Left ventricle myocardium superior (tissue), 1 donor: ENCODE measurements at regions not wholly inside any gene's neighbourhood (a gene's known extent, or its start where the extent isn't known, plus 50 kb on each side); places are given as distances from the start of the nearest gene placed in this dataset.
"Not testable (repeated sequence)": the region's sequence is repeated elsewhere in the genome, so short reads cannot be mapped to it uniquely, and the experiment has no call there.

Experiments
- ATAC-seq: fragments of 200-7000 bp; cut with Tn5 transposase; one replicate; pipeline ENCODE4 v1.9.1; 2020; ENCODE audit warnings: mild to moderate bottlenecking, moderate library complexity
- DNase-seq: peaks from one replicate; pipeline ENCODE4 v3.0.0-alpha.2; 2020
- intact Hi-C: fragments of 100-400 bp; cut with micrococcal nuclease; formaldehyde crosslinking; loops from one replicate; pipeline ENCODE4 v1.11.0; 2022
- donor health status: DM: no; HTN: yes; CAD: no; lungs with severe emphysema.

DNA sequence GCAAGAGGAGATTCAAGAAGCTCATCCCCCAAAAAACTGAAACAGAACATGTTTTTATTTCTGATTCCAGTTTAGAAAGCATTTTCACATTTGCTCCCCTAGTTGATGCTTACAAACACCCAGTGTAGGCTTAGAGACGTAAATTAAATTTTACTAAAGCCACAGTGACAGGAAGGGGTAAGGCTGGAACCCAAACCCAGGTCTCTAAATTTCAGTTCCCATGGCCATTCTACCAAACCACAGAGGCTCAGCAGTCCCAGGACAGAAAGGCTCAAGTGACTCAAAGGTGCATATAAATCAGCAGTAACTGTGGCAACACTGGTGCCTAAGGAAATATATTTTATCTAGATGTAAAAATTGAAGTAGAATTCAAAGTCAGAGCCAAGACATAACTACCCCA is 128.7 kb downstream of the CEP120 start:
- ATAC-seq (no peak), DNase-seq (no peak)
- intact Hi-C loops: no loop called here

DNA sequence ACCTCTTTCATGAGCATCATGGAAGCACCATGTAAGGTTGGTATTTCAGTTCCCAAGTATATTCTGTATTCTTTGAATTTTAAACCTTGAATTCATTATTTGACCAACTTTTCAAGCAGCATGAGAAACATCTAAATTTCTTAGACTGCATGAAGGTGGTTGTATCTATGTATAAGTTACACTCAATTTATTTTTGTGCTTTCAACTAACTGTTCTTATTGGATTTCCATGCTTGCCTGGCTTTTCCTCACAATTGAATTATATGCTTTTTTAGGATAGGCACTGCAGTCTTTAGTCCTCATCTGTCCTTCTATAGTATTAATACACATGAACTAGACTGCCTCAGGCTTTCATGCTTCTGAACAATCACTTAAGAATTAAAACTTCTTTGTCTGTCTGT is 134.0 kb downstream of the CEP120 start:
- ATAC-seq (no peak), DNase-seq (no peak)
- intact Hi-C loops: no loop called here

DNA sequence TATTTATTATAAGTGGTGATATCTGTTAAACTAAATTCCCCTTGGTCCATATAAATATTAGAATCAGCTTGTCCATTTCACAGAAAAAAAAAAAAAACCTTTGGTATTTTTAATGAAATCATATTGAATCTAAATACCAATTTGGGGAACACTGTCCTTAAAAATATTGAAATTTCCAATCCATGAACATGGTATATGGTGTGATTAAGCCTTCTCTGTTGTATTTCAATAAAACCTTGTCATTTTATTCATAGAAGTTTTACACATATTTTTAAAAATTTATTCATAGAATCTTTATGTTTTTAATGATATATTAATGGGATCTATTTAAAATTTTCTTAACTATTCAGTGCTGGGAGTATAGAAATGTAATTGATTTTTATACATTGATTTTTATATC is 135.3 kb downstream of the CEP120 start:
- no peak for DNase-seq
- no peak for ATAC-seq
- intact Hi-C loops: no loop called here

DNA sequence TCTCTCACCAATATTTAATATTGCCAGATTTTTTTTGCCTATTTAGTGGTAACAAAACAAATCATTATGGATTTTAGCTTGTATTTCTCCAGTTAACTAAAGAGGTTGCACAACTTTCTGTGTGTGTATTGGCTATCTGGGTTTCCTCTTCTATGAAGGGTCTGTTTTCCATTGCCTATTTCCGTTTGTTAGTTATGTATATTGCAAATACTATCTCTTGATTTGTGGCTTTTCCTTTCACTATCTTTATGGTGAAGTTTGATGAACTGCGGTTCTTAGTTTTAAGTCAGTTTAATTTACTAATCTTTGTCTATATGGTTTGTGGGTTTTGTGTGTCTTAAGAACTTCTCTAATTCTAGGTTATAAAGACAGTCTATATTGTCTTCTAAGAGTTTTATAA is 136.3 kb downstream of the CEP120 start:
- DNase-seq: no peak
- intact Hi-C loops: no loop called here
- ATAC-seq: no peak

DNA sequence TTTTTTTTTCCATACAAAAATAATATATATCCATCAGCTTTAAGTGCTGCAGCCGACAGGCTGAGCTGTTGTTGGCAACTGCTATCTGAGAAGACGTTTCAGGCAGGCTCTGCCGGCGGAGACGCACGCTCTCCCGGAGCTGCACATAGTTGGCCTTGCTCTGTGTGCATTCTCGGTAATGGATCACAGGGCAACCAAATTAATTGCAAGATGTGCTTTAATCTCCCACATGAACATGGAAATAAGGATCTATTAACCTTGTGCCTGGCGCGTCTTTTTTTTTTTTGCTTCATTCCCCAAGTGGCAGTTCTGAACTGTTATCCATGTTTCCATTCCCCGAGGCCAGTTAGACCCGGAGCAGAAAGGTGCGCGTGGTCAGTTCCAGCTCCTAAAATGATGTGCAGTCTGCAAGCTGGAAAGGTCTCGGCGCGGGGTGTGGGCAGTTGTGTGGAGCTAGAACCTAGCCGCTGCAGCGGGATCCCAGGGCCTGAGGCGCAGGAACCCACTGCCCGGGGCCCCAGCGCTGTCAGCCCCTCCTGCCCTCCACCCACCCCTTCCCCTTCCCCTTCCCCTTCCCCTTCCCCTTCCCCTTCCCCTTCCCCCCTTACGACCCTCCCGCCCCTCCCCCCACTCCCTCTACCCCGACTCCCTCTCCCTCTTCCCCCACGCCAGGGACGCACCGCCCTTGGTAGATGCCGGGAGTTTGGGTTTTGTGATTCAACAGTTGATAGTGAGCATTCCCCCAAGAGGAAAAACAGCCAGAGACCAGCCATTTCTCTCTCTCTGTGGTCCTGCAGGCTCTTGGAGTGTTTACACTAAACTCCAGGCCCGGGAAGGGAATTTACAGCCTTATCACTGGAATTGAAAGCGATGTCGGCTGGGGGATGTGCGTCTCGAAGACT is 137.8 kb downstream of the CEP120 start:
- intact Hi-C loops: no loop called here
- DNase-seq: peak; percentile 17
- ATAC-seq: no peak

DNA sequence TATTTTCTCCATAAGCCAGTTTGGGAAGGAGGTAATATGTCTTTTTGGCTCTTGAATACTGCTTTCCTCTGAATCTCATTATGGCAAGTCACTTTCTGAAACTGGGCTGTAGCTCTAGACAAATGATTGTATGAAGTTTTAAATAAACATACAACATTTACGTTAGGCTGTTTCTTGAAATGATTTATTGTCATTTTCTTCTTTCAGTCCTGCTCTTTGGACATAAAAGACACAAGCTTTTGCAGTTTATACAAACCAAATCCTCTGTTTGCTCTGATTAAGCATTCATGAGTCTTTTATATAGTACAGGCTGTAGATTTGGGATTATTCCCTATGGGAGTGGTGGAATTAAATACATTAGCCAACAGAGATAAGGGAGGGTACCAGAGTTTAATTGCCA is 139.7 kb downstream of the CEP120 start:
- DNase-seq (no peak), ATAC-seq (no peak)
- intact Hi-C loops: no loop called here

DNA sequence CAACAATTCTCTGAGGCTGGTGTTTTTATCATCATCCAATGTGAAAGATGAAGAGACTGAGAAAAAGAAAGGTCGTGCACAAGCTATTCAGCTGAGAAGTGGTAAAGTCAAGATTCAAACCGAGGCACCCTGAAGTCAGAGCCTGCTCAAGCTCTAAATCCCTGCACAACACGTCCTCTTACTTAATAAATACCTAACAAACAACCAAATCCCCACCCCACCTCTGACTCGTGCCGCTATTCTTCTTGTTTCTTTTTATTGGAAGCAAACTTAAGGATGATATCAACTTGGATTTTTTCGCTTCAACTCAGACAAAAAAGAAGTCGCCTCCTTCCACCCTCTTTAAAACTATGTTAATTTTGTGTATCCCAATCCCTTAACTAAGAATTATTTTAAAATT is 140.2 kb downstream of the CEP120 start:
- intact Hi-C loops: no loop called here
- DNase-seq (no peak), ATAC-seq (no peak)

DNA sequence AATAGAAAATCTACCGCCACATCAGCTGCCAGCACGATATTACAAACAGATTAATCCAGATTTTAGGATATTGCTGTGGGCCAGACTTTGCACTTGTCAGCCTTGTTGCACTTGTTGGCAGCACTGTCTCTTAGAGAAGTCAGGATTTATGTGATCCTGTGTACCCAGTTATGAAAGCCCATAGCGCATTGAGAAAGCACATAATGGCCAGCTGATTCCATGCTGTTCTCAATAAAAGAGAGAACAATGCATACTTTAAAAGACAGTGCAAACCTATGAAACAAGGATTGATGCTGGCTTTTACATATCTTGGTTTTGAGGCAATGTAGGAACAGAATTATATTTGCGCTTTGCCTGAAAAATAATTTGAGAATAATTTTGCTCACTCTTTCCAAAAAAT is 140.8 kb downstream of the CEP120 start:
- intact Hi-C loops: no loop called here
- DNase-seq (no peak), ATAC-seq (no peak)

- intact Hi-C loops, ATAC-seq, DNase-seq: not testable (repeated sequence)
These were observed 142.3 kb downstream of the CEP120 start for GRCh38 chr5:123280854-123281253.

DNA sequence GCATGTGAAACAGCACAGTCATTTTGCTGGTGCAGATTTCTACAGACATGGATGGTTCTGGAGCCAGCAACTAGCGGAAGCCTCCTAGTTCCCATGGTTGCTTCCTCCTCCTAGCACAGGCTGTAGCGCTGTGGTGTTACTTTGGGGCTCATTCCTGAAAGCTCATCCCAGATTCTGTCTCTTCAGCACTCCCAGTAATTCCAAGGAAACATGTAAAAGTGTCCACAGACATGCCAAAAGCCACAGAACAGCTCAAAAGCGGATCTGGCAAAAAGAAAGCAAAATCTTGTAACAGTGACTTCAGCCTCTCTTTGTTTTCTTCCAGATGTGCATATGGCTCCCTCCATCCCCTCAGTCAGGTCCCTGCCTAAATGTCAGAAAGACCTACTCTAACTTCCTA is 144.1 kb downstream of the CEP120 start:
- DNase-seq (no peak), ATAC-seq (no peak)
- intact Hi-C loops: no loop called here

DNA sequence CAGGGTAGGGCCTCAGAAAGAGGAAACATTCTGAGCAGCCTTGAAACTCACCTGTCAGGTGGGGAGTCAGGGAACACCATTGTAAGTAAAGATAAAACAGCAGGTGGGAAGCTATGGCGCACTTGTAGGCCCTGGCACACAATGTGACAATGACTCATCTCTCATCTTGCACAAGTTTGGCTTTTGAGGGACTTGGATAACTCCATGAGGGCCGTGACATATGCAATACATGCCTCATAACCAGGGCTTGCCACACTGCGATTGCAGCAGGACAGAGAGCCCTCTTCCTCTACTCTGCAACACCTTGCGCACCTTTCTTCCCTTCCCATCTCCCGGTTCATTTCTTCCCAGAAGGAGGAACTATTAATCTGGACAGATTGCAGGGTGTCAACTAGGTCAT is 144.9 kb downstream of the CEP120 start:
- ATAC-seq (no peak), DNase-seq (no peak)
- intact Hi-C loops: no loop called here

DNA sequence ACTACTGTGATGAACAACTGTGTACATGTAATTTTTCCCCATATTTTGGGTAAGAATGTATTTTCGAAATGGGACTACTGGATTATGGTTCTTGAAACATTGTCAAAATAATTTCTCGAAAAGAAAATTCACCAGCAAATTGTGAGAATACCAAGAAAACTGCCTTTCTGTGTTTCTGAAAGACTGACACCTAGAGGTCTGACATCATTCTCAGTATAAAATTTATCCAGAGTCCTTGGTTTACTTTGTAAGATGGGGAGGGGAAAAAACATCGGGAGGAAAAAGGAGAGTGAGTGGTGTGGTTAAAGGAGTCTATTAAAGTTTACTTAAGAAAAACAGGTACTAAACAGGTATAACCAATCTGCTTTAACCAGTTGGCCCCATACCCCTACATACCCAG is 149.2 kb downstream of the CEP120 start:
- DNase-seq (no peak), ATAC-seq (no peak)
- intact Hi-C loops: no loop called here

DNA sequence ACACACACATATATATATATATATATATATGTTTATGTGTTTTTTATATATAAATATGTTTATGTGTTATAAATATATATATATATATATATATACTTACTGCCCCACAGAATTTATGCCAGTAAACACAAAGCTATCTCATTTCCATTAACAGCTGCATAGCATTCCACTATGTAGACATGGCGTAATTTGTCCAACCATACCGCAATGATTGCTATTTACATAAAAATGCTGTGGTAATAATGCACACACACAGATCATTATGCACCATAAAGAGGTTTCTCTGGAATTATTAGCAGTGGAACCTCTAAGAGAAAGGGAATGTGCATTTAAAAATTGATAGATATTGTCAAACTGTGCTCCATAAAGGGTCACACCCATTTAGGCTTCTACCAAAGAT is 150.1 kb downstream of the CEP120 start:
- no peak for ATAC-seq
- intact Hi-C loops: no loop called here
- DNase-seq: no peak

DNA sequence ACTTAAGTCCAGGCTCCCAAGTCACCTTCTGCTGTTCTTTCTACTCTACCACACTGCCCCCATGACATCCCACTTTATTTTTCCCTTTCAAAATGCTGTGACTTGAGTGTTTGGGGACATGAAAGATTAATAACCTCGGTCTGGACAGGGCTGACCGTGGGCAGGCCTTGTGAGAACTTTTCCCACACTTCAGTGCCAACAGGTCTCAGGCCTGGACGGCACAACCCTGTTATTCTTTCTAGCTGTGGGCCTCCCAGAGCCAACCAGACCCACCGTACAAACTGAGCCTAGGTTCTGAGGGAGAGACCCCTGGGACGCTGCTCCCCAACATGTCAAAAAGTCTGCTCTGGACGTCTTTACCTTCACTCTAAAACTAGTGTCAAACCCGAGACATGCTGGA is 153.4 kb downstream of the CEP120 start:
- intact Hi-C loops: no loop called here
- DNase-seq (no peak), ATAC-seq (no peak)

- no peak for DNase-seq
- ATAC-seq: no peak
- intact Hi-C loops: no loop called here
These were observed 153.8 kb downstream of the CEP120 start for GRCh38 chr5:123269436-123269835.

- ATAC-seq: no peak
- DNase-seq: no peak
These were observed 156.8 kb downstream of the CEP120 start for GRCh38 chr5:123266365-123266764.

GRCh38 chr5:123265551-123265950 is 157.7 kb downstream of the CEP120 start:
- ATAC-seq: no peak
- intact Hi-C loops: no loop called here
- DNase-seq: no peak

More at GRCh38 chr5:123266365-123266764, 156.8 kb downstream of the CEP120 start:
- intact Hi-C loops: no loop called here

GRCh38 chr5:123264394-123264793 is 158.8 kb downstream of the CEP120 start:
- DNase-seq: no peak
- intact Hi-C loops: no loop called here
- no peak for ATAC-seq

GRCh38 chr5:123263859-123264258 is 159.3 kb downstream of the CEP120 start:
- ATAC-seq: no peak
- no peak for DNase-seq
- intact Hi-C loops: no loop called here

GRCh38 chr5:123262216-123262823 is 160.9 kb downstream of the CEP120 start:
- DNase-seq: no peak
- intact Hi-C loops: no loop called here
- no peak for ATAC-seq

- DNase-seq (no peak), ATAC-seq (no peak)
- intact Hi-C loops: no loop called here
These were observed 161.5 kb downstream of the CEP120 start for GRCh38 chr5:123261752-123262151.
